KMS-11 (cell line): ENCODE measurements at regions not wholly inside any gene's neighbourhood (a gene's known extent, or its start where the extent isn't known, plus 50 kb on each side); places are given as distances from the start of the nearest gene placed in this dataset.

Source experiments
- H2AFZ ChIP-seq: fragments of 200-600 bp; sonication (generic); 2 replicates; pipeline ENCODE4 v1.6.1; 2016; ENCODE audit warnings: antibody characterized with exemption, mixed run types, low read depth
- H3K27ac ChIP-seq: fragments of 200-600 bp; sonication (generic); 2 replicates; pipeline ENCODE4 v1.6.1; 2016; ENCODE audit warnings: mild to moderate bottlenecking, mixed run types
- H3K27me3 ChIP-seq: fragments of 200-600 bp; sonication (generic); 2 replicates; pipeline ENCODE4 v1.6.1; 2017; ENCODE audit warnings: mild to moderate bottlenecking, low read depth, mixed run types, moderate library complexity; ENCODE audit not compliant: insufficient read depth
- H3K36me3 ChIP-seq: fragments of 200-600 bp; sonication (generic); 2 replicates; pipeline ENCODE4 v1.6.1; 2017; ENCODE audit warnings: mild to moderate bottlenecking, mixed run types; ENCODE audit not compliant: insufficient read depth
- H3K4me1 ChIP-seq: fragments of 200-600 bp; sonication (generic); 2 replicates; pipeline ENCODE4 v1.6.1; 2016; ENCODE audit warnings: mild to moderate bottlenecking, low read depth, mixed run types; ENCODE audit not compliant: poor library complexity, severe bottlenecking
- H3K4me2 ChIP-seq: fragments of 200-600 bp; sonication (generic); 2 replicates; pipeline ENCODE4 v1.7.0; 2016; ENCODE audit warnings: mild to moderate bottlenecking, mixed run types
- H3K4me3 ChIP-seq: fragments of 200-600 bp; sonication (generic); IDR thresholded peaks from 2 replicates; pipeline ENCODE4 v1.6.1; 2017; ENCODE audit warnings: low read depth, low read length, mixed read lengths; ENCODE audit not compliant: insufficient read depth
- H3K79me2 ChIP-seq: fragments of 200-600 bp; sonication (generic); 2 replicates; pipeline ENCODE4 v1.6.1; 2016; ENCODE audit warnings: low read depth, mixed run types; ENCODE audit not compliant: insufficient read depth
- H3K9ac ChIP-seq: fragments of 200-600 bp; sonication (generic); 2 replicates; pipeline ENCODE4 v1.6.1; 2016; ENCODE audit warnings: mild to moderate bottlenecking, mixed run types
- H4K20me1 ChIP-seq: fragments of 200-600 bp; sonication (generic); 2 replicates; pipeline ENCODE4 v1.6.1; 2016; ENCODE audit warnings: mild to moderate bottlenecking, mixed run types; ENCODE audit not compliant: insufficient read depth
- CTCF ChIP-seq: fragments of 200-600 bp; sonication (generic); conservative IDR thresholded peaks from 2 replicates; pipeline ENCODE4 v1.6.1; 2017; ENCODE audit warnings: low read depth, mild to moderate bottlenecking, antibody characterized with exemption, low read length, moderate library complexity, mixed read lengths

- H3K79me2 ChIP-seq, result no peaks in the 10 kb centered on the region
These were observed 701.6 kb downstream of the SATB2 start for GRCh38 chr2:198756166-198756565.

GRCh38 chr2:198753101-198753500 is 704.6 kb downstream of the SATB2 start:
- no peak for TF ChIP-seq CTCF
- H3K4me1 ChIP-seq, result no peaks in the 10 kb centered on the region
- no peak overlapping the region for H3K4me2 ChIP-seq
- no peaks in the 10 kb centered on the region for H3K79me2 ChIP-seq
- H2AFZ ChIP-seq, result no peak overlapping the region
- H3K36me3 ChIP-seq, result no peaks in the 10 kb centered on the region
- H3K27me3 ChIP-seq, result no peaks in the 10 kb centered on the region
- no peak overlapping the region for H3K9ac ChIP-seq
- H3K27ac ChIP-seq, result no peak overlapping the region
- H3K4me3 ChIP-seq, result no peak overlapping the region
- no peaks in the 10 kb centered on the region for H4K20me1 ChIP-seq

More at GRCh38 chr2:198756166-198756565, 701.6 kb downstream of the SATB2 start:
- Histone ChIP-seq H3K4me3 (no peak overlapping the region), H4K20me1 (no peaks in the 10 kb centered on the region), H3K27ac (no peak overlapping the region), H3K36me3 (no peaks in the 10 kb centered on the region), H3K9ac (no peak overlapping the region), H3K4me2 (no peak overlapping the region), H3K4me1 (no peaks in the 10 kb centered on the region), H2AFZ (no peak overlapping the region), H3K27me3 (no peaks in the 10 kb centered on the region)
- no peak for TF ChIP-seq CTCF

GRCh38 chr2:198749364-198749763 is 708.4 kb downstream of the SATB2 start:
- no peak overlapping the region for H3K27ac ChIP-seq
- no peaks in the 10 kb centered on the region for H3K27me3 ChIP-seq
- H2AFZ ChIP-seq, result no peak overlapping the region

GRCh38 chr2:198731842-198732399 is 725.8 kb downstream of the SATB2 start:
- Histone ChIP-seq H3K4me1 (no peaks in the 10 kb centered on the region), H3K9ac (no peak overlapping the region), H2AFZ (no peak overlapping the region), H3K36me3 (no peaks in the 10 kb centered on the region), H3K4me3 (no peak overlapping the region), H3K79me2 (no peaks in the 10 kb centered on the region), H3K27me3 (no peaks in the 10 kb centered on the region), H4K20me1 (no peaks in the 10 kb centered on the region), H3K27ac (no peak overlapping the region), H3K4me2 (no peak overlapping the region)
- TF ChIP-seq CTCF, result no peak

More at GRCh38 chr2:198749364-198749763, 708.4 kb downstream of the SATB2 start:
- Histone ChIP-seq H3K4me2 (no peak overlapping the region), H4K20me1 (no peaks in the 10 kb centered on the region), H3K4me1 (no peaks in the 10 kb centered on the region), H3K9ac (no peak overlapping the region), H3K36me3 (no peaks in the 10 kb centered on the region), H3K4me3 (no peak overlapping the region), H3K79me2 (no peaks in the 10 kb centered on the region)
- TF ChIP-seq CTCF, result no peak
